ENCODE measurements at regions not wholly inside any gene's neighbourhood (a gene's known extent, or its start where the extent isn't known, plus 50 kb on each side); places are given as distances from the start of the nearest gene placed in this dataset.
"Not testable (repeated sequence)": the region's sequence is repeated elsewhere in the genome, so short reads cannot be mapped to it uniquely, and the experiment has no call there.

DNA sequence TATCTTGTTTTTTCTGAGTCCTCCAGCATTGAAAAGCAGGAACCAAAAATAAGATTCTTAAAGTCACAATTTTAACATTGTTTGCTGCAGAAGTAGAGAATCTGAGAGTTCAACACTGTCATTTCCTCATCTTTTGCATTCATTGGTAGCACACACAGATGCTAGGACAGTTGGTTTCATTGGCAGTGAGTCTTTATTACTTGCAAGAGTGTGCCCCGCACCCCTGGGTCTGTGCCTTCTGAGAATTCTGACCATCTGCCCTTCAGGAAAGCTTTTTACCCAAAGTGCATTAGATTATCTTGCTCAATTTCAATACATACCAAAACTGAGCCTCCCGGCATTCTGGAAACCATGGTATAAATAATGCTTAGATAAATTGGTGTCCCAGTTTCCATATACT lies 247.7 kb upstream of the SLITRK1 start:
- no peak for DNase-seq (ENCODE audit: low read depth in 2 of 2, low spot score in 1 of 2)

DNA sequence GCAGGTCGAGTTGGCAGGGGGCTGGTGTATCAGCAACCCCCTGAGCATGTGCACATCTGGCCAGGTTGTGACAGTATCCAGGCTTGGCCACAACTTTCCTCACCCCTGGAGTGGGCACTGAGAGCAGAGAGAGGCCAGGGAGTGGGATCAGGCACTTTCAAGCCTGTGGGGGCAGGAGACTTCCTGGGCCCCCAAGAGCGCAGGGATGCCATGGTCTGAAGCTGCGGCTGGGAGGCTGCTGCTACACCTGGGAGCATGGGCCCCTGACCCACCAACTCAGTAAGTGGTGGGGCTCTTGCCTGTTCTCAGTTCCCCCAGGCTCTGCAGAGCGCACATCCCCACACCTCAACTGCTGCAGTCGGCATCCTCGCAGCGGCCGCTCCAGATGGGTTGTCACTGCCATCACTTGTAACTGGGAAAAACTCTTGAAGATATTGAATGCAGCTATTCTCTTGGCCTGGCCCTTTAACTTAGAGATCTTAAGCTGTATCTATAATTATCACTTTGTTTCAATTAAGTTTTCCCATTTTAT lies 245.4 kb upstream of the SLITRK1 start:
- DNase-seq (ENCODE audit: low read depth in 2 of 2, low spot score in 1 of 2): no peak

DNA sequence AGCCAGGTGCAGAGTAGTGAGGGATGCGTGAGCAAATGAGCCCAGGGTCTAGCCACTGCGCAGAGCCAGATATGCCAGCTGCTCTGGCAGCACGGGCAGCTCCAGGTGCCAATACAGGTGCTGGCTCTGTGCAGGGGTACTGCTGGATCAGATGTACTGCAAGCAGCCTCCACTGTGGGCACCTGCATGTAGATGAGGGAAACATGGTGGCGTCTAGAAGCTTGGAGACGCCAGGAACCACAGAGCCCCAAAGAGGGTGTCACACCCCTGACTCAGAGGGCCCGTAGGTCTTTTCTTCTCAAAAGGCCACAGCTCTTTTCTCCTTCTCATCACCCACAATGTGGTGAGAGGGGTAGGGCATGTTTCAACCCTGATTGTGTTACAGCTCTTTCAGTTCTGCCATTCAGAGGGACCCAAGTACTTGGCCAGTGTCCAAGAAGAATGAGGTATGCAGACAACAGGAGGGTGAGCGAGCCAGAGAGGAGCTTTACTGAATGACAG lies 244.4 kb upstream of the SLITRK1 start:
- DNase-seq (ENCODE audit: low read depth in 2 of 2, low spot score in 1 of 2): no peak

DNA sequence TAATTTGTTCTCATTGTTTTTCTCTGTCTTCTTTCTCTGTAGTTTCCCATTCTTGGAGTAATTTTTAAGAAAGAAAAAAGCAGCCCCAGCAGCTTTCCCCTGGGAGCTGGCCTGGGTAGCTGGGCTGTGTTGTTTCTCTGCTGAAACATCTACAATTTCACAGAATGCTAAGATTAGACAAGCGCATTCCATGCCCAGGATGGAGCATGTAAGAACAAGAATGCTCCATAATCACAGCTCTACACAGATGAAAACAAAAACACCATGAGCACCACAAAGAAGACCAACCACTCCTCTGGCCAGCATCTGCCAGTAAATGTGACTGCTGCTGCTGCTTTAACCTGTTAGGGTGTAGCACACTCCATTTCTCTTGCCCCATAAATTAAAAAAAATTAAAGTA lies 239.2 kb upstream of the SLITRK1 start:
- DNase-seq (ENCODE audit: low read depth in 2 of 2, low spot score in 1 of 2): no peak

DNA sequence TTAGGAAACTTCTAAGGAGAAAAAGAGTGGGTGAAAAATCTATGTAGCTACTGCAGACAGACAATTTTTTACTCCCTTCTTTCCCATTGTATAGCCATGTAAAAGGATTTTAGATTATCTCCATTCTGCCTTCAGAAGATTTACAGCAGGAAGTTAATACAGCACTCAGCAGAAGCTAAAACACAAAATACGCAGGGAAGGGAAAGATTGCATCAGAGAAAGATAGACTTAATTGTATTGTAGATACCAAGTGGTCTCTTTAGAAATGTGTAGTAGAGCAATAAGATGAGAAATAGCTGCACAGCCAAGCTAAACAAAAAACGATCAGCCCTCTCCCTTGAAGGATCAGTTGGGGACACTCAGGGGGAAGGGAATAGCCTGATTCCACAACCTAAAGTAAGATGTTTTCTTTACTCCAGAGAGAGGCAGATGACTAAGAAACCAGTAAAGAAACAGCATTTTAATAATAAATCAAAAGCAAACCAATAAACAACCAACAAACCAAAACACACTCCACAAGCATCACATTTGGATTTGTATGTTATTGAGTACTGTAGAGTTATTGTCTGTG lies 236.7 kb upstream of the SLITRK1 start:
- DNase-seq (ENCODE audit: low read depth in 2 of 2, low spot score in 1 of 2): no peak

DNA sequence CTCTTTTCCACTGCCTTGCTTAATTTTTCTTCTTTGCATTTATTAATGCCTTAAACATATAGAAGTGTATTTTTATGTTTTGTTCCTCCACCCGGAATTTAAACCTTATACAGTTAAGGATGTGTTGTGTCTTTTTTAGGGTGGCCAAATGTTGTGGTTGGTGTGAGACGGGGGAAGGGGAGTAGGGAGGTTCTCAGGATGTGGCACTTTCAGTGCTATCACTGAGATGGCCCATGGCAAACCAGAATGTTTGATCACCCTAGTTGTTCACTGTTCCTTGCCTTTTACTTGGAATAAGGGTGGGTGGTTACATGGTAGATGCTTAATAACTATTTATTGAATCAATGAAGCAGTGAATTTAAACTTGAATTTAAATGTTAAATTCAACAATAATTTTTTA lies 216.0 kb upstream of the SLITRK1 start:
- DNase-seq (ENCODE audit: low read depth in 2 of 2, low spot score in 1 of 2): no peak

DNA sequence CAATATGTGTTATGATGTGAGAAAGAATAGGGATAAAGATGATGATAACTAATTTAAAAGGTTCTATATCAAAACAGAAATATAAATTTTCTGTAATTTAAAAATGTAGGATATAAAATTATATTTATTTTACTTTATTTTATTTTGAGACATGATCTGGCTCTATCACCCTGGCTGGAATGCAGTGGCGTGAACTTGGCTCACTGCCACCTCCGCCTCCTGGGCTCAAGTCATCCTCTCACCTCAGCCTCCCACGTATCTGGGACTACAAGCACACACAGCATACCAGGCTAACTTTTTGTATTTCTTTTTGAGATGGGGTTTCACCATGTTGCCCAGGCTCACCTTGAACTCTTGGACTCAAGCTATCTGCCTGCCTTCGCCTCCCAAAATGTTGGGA lies 214.9 kb upstream of the SLITRK1 start:
- DNase-seq (ENCODE audit: low read depth in 2 of 2, low spot score in 1 of 2): no peak

DNA sequence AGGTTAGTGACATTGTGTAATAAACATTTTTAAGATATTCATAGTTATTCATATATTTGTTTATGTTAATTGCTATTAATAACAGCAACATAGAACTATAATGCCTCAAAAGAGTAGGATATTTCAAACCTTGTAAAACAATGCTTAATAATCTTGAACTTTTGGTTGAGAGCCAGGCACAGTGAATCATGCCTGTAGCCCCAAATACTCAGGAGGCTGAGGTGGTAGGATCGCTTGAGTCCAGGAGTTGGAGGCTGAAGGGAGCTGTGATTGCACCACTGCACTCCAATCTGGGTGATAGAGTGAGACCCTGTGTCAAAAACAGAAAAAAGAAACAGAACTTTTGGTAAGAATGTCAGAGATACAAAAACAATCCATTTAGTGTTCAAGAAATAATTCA lies 213.9 kb upstream of the SLITRK1 start:
- DNase-seq (ENCODE audit: low read depth in 2 of 2, low spot score in 1 of 2): no peak

DNA sequence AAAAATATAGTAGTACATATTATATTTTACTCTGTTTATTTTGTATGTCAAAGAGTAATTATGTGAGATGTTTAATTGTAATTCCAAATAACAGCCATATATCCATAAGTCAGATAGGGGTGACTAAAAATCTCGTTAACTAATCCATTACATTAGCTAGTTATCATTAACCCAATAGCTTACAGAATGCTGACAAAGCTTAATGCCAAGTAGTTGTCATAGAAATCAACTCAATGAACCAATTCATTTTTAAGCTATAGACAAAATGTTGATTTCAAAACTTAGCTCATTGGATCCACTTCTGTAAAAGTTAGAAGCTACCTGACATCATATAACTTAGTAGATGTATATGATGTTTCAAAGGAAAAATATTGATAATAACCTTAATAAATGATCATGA lies 206.7 kb upstream of the SLITRK1 start:
- no peak for DNase-seq (ENCODE audit: low read depth in 2 of 2, low spot score in 1 of 2)

DNA sequence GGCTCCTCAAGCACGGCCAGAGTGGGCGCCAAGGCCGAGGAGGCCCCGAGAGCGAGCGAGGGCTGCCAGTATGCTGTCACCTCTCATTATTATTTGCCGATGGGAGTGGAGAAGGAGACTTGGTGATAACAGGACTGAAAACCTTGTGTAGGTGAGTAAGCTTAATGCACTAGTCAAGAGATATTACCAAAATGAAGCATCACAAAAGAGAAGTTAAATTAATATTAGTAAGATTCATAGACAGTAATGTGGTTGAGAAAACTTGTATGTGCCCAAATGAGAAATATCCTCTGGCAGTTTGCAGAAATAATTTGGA lies 204.5 kb upstream of the SLITRK1 start:
- no peak for DNase-seq (ENCODE audit: low read depth in 2 of 2, low spot score in 1 of 2)

DNA sequence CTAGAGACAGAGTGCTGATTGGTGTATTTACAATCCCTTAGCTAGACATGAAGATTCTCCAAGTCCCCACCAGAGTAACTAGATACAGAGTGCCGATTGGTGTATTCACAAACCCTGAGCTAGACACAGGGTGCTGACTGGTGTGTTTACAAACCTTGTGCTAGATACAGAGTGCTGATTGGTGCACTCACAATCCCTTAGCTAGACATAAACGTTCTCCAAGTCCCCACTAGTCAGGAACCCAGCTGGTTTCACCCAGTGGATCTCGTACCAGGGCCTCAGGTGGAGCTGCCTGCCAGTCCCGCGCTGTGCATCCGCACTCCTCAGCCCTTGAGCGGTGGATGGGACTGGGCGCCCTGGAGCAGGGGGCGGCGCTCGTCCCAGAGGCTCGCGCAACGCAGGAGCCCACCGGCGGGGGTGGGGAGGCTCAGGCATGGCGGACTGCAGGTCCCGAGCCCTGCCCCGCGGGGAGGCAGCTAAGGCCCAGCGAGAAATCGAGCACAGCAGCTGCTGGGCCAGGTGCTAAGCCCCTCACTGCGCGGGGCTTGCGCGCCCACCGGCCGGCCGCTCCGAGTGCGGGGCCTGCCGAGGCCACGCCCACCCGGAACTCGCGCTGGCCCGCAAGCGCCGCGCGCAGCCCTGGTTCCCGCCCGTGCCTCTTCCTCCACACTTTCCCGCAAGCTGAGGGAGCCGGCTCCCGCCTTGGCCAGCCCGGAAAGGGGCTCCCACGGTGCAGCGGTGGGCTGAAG lies 204.0 kb upstream of the SLITRK1 start:
- DNase-seq (ENCODE audit: low read depth in 2 of 2, low spot score in 1 of 2): not testable (repeated sequence)

DNA sequence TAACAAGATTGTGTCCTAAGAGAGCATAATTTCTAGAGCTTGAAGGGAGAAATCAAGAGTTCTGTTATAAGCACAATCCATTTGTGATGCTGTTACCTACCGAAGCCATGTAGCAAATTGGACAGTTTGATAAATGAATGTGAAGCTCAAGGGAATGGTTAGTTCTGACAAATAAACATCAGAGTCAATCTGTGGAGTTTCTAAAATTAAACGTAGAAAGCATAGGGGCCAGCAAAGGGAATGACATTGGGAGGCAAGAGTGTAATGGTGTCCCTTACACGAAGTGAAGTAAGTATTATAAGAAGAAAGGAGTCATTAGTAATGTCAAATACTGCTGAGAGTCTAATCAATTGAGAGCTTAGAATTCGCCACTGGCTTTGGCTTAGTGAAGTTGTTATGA lies 200.2 kb upstream of the SLITRK1 start:
- DNase-seq (ENCODE audit: low read depth in 2 of 2, low spot score in 1 of 2): no peak

DNA sequence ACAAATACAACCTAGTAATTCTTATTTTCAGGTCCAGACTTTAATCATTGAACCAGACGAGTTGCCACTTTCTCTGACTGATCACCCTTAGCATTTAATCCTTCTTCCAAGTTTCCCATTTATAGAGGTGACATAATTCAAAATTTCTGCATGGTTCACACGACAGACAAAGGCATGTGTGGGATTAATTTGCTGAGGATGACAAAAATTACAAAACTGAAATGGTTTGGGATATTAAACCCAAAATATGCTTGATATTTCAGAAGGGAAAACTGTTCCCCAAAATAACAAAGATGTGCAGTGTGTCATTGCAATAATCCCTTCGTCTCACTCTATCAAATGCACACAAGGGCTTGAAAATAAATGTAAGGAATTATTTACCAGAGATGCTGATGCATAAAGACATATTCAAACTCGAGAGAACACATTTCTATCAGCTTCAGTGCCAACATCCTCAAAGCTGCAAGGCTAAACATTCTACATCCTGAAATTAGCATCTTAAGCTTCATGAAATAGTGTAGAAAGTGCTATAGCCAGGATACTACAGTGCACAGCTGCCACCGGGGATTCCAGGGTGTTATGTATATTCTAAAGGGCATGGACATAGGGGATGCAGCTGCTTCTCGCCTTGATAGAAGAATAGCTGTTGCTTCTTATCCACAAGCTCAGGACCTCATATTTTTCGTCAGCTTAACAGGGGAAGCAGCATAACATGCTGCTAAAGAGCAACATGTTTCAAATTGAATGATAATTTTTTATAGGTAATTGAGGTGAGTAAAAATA lies 198.7 kb upstream of the SLITRK1 start:
- DNase-seq (ENCODE audit: low read depth in 2 of 2, low spot score in 1 of 2): no peak

DNA sequence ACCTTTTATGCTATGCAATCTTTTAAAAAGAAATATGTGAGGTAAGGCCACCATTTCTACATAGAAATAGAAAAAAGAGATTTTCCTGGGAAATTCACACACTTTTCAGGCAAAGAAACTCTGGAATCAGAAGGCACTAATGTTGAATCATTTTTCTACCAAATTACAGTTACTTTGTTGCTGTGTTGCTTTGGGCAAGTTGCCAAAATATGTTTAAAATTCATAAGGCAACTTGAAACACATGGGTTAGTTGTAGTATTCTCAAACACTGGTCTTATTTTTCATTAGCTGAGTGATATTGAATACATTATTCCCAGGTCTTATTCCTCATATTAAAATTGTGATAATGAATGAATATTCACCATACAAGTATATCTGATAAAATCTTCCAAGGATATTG lies 195.0 kb upstream of the SLITRK1 start:
- no peak for DNase-seq (ENCODE audit: low read depth in 2 of 2, low spot score in 1 of 2)

DNA sequence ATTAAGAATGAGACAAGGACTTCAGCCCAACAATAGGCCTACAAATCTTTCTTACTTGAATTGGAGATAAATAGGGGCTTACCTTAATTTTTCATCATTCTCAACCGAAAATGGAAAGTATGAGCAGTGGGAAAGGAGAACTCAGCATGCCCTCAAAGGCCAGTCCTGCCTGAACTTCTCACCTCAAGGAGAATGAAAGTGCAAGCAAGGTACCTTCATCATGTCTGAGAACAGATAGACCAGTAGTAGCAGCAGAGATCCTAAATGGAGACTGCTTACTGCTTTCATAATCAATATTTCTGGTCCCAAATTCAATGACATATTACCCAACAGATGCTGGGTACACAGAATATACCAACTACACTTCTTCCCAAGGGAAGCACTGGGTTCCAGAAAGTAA lies 194.0 kb upstream of the SLITRK1 start:
- no peak for DNase-seq (ENCODE audit: low read depth in 2 of 2, low spot score in 1 of 2)

DNA sequence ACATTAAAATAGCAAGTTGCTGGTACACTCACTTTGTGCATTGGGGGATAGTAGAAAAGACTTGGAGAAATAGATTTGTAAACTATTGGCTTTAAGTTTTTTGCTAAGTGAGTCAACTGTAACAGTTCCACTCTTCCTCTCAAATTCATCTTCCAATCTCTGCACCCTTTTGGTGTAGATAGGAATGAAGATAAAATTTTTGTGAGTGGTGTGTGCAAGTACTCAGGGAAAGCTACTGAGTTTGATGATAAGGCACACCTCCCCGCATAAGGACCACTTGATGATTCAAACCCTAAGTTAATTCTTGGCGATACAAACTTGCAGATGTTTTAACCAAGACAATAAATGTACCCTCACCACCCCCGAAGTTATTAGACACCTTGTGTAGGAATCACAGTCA lies 168.3 kb upstream of the SLITRK1 start:
- DNase-seq (ENCODE audit: low read depth in 2 of 2, low spot score in 1 of 2): no peak

DNA sequence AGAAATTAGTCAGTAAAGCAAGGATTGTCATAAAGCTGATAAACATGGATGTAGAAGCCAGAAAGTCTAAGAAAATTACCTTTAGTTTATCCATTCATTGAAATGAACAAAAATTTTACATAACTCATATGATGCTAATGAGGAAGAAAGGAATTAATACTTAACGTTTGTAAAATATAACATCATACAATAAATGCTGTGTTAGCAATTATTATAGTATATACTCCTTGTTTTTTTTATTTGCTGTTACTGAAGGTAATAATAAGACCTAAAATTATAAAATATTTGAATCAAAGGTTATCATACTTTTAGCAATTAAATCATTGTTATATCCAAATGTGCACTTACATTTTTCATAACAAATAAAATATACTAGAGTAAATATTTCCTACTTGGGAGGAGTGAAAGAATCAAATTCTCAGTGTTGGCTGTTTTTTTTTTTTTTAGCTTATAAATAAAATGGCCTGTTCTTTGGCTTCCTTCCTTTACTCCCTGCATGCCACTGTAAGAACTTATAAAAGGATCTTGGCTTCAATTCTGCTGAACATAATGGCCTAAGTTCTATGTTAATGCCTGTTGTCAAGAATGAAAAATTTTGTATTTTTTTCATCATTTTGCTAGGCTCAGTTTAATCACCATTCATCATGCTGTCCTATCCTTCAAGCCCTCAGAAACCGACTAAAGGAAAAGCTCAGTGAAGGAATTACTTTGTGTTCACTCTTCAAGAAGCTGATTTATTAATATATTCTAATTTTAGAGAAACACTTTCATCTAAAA lies 167.4 kb upstream of the SLITRK1 start:
- DNase-seq (ENCODE audit: low read depth in 2 of 2, low spot score in 1 of 2): no peak

DNA sequence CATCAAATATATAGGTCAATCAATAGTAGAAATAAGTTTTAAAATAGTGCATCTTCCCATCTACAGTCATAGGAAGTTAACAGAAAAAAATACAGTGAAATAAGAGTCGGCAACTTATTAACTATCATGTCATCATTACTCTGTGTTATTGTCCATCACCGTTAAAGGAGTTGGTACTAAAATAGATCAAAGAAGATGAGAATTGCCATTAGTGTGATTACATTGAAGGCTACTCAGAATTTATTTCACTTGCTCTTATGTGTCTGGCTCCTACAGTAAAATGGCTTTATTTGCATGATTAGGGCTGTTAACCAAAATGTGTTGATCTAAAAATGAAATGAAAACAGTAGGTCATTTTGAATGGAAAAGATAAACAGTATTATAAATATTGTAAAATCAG lies 162.5 kb upstream of the SLITRK1 start:
- DNase-seq (ENCODE audit: low read depth in 2 of 2, low spot score in 1 of 2): no peak

DNA sequence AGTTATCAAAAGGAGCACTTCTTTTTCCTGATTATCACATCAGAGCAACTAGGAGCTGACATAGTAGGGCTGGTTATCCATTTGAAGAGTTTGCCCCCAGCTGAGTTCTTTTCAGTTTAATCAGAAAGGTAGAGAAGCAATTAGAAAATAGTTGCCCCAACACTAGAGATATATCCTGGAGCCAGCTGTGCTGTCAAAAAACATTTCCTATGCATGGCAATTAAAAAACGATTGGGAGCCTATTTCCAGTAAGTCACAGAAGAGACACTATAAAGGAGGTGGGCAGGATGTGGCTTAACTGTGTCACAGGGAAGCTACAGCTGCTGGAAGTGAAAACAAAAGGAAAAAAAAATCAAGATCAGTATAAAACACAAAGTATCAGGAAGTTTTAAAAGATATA lies 155.7 kb upstream of the SLITRK1 start:
- DNase-seq (ENCODE audit: low read depth in 2 of 2, low spot score in 1 of 2): no peak

DNA sequence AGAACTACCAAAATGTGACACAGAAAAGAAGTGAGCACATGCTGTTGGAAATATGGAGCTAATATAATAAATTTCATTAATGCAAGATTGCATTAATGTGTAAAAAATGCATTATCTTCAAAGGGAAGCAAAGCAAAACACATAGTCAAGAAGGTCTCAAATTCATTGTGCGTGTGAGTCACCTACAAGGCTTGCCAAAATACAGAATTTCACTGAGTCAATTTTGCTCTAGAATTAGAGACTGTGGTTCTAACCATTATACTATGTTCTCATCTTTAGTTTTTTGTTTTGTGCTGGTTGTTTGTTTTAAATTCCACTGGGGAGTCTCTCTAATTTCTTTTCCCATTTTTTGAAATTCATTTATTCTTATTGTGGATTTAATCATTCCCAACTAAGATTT lies 149.8 kb upstream of the SLITRK1 start:
- DNase-seq (ENCODE audit: low read depth in 2 of 2, low spot score in 1 of 2): no peak

DNA sequence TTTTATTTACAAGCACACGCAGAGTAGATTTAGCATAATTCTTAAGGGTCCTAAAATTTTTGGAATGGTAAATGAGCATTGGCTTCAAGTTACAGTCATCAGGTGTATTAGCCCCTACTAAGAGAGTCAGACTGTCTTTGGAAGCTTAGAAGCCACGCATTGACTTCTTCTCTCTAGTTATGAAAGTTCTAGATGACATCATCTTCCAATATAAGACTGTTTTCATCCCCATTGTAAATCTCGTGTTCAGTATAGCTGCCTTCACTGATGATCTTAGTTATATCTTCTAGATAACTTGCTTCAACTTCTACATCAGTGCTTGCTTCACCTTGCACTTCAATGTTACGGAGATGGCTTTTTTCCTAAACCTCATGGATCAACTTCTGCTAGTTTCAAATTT lies 148.8 kb upstream of the SLITRK1 start:
- no peak for DNase-seq (ENCODE audit: low read depth in 2 of 2, low spot score in 1 of 2)

All from stimulated activated CD8-positive, alpha-beta memory T cell treated with anti-CD3 and anti-CD28 coated beads, Interleukin-4, amount 100 ng/mL, for 4 hours (primary cell).